ENCODE measurements at regions not wholly inside any gene's neighbourhood (a gene's known extent, or its start where the extent isn't known, plus 50 kb on each side); places are given as distances from the start of the nearest gene placed in this dataset.
"Not testable (repeated sequence)": the region's sequence is repeated elsewhere in the genome, so short reads cannot be mapped to it uniquely, and the experiment has no call there.

- DNase-seq (ENCODE audit: low read depth in 1 of 2, low spot score in 1 of 2): no peak
Observed at GRCh38 chr10:118944959-118945633, 84.4 kb upstream of the NANOS1 start.

GRCh38 chr10:118948786-118949185 is 80.7 kb upstream of the NANOS1 start:
- no peak for DNase-seq (ENCODE audit: low read depth in 1 of 2, low spot score in 1 of 2)

- DNase-seq (ENCODE audit: low read depth in 1 of 2, low spot score in 1 of 2): no peak
Observed at GRCh38 chr10:118950190-118950680, 79.3 kb upstream of the NANOS1 start.

GRCh38 chr10:118950997-118951637 is 78.4 kb upstream of the NANOS1 start:
- no peak for DNase-seq (ENCODE audit: low read depth in 1 of 2, low spot score in 1 of 2)

- DNase-seq (ENCODE audit: low read depth in 1 of 2, low spot score in 1 of 2): no peak
Observed at GRCh38 chr10:118952493-118953295, 76.8 kb upstream of the NANOS1 start.

GRCh38 chr10:118953598-118954393 is 75.7 kb upstream of the NANOS1 start:
- DNase-seq (ENCODE audit: low read depth in 1 of 2, low spot score in 1 of 2): no peak

GRCh38 chr10:118955531-118955930 is 74.0 kb upstream of the NANOS1 start:
- DNase-seq (ENCODE audit: low read depth in 1 of 2, low spot score in 1 of 2): no peak

GRCh38 chr10:118955951-118956801 is 73.3 kb upstream of the NANOS1 start:
- DNase-seq (ENCODE audit: low read depth in 1 of 2, low spot score in 1 of 2): no peak

- DNase-seq (ENCODE audit: low read depth in 1 of 2, low spot score in 1 of 2): no peak
Observed at GRCh38 chr10:118956802-118957442, 72.6 kb upstream of the NANOS1 start.

GRCh38 chr10:118957443-118957825 is 72.1 kb upstream of the NANOS1 start:
- no peak for DNase-seq (ENCODE audit: low read depth in 1 of 2, low spot score in 1 of 2)

GRCh38 chr10:118957966-118958365 is 71.5 kb upstream of the NANOS1 start:
- DNase-seq (ENCODE audit: low read depth in 1 of 2, low spot score in 1 of 2): no peak

GRCh38 chr10:118958559-118958958 is 71.0 kb upstream of the NANOS1 start:
- no peak for DNase-seq (ENCODE audit: low read depth in 1 of 2, low spot score in 1 of 2)

- no peak for DNase-seq (ENCODE audit: low read depth in 1 of 2, low spot score in 1 of 2)
Observed at GRCh38 chr10:118958984-118959925, 70.3 kb upstream of the NANOS1 start.

- no peak for DNase-seq (ENCODE audit: low read depth in 1 of 2, low spot score in 1 of 2)
Observed at GRCh38 chr10:118960157-118961090, 69.1 kb upstream of the NANOS1 start.

- DNase-seq (ENCODE audit: low read depth in 1 of 2, low spot score in 1 of 2): no peak
Observed at GRCh38 chr10:118961436-118961835, 68.1 kb upstream of the NANOS1 start.

- DNase-seq (ENCODE audit: low read depth in 1 of 2, low spot score in 1 of 2): not testable (repeated sequence)
Observed at GRCh38 chr10:118962331-118962868, 67.1 kb upstream of the NANOS1 start.

GRCh38 chr10:118963341-118963740 is 66.2 kb upstream of the NANOS1 start:
- DNase-seq (ENCODE audit: low read depth in 1 of 2, low spot score in 1 of 2): no peak
